Fibroblast of lung (primary cell): ENCODE measurements at regions not wholly inside any gene's neighbourhood (a gene's known extent, or its start where the extent isn't known, plus 50 kb on each side); places are given as distances from the start of the nearest gene placed in this dataset.

Source experiments
- DNase-seq, 2 donors: peaks; one replicate each; pipeline versions ENCODE4 v3.0.0 to v3.0.0-alpha.2; 2010; ENCODE audit warnings: low read depth in 2 of 2
- H2AFZ ChIP-seq: 2 replicates; pipeline ENCODE4 v1.5.1; 2012; ENCODE audit warnings: low read length, control low read depth, inconsistent platforms
- H3K27ac ChIP-seq: 2 replicates; pipeline ENCODE4 v1.5.1; 2011; ENCODE audit warnings: low read length, control low read depth; ENCODE audit not compliant: insufficient read depth
- H3K27me3 ChIP-seq: 2 replicates; pipeline ENCODE4 v1.5.1; 2011; ENCODE audit warnings: mild to moderate bottlenecking, low read length; ENCODE audit not compliant: control insufficient read depth, insufficient read depth
- H3K36me3 ChIP-seq: 2 replicates; pipeline ENCODE4 v1.5.1; 2011; ENCODE audit warnings: low read length; ENCODE audit not compliant: control insufficient read depth, insufficient read depth
- H3K4me1 ChIP-seq: 2 replicates; pipeline ENCODE4 v1.5.1; 2011; ENCODE audit warnings: low read length; ENCODE audit not compliant: control insufficient read depth, insufficient read depth; ENCODE audit errors: extremely low read depth
- H3K4me2 ChIP-seq: 2 replicates; pipeline ENCODE4 v1.5.1; 2011; ENCODE audit warnings: low read length, control low read depth; ENCODE audit not compliant: insufficient read depth; ENCODE audit errors: extremely low read depth
- H3K4me3 ChIP-seq, 4 experiments: fragments of 200-600 bp in 1 of 4; sonication (generic) in 1 of 4; replicated peaks in 1 of 4; 2 replicates each; pipeline ENCODE4 v1.5.1; 2011 to 2016; ENCODE audit warnings: low read length in 4 of 4, low read depth in 3 of 4, mild to moderate bottlenecking in 3 of 4, control low read depth in 2 of 4, inconsistent platforms in 1 of 4, mixed read lengths in 1 of 4; ENCODE audit not compliant: insufficient read depth in 1 of 4; ENCODE audit errors: control extremely low read depth in 1 of 4
- H3K79me2 ChIP-seq: 2 replicates; pipeline ENCODE4 v1.5.1; 2012; ENCODE audit warnings: mild to moderate bottlenecking, low read length, inconsistent platforms; ENCODE audit not compliant: control insufficient read depth, insufficient read depth
- H3K9ac ChIP-seq: 2 replicates; pipeline ENCODE4 v1.5.1; 2011; ENCODE audit warnings: mild to moderate bottlenecking, low read length, control low read depth; ENCODE audit not compliant: insufficient read depth
- H3K9me3 ChIP-seq: 2 replicates; pipeline ENCODE4 v1.5.1; 2012; ENCODE audit warnings: low read depth, low read length; ENCODE audit not compliant: control insufficient read depth, insufficient read depth
- H4K20me1 ChIP-seq: 2 replicates; pipeline ENCODE4 v1.5.1; 2011; ENCODE audit warnings: low read length; ENCODE audit not compliant: control insufficient read depth, insufficient read depth; ENCODE audit errors: extremely low read depth
- EZH2 ChIP-seq: IDR thresholded peaks from 2 replicates; pipeline ENCODE4 v1.5.1; 2012; ENCODE audit warnings: low read length, control low read depth, mild to moderate bottlenecking; ENCODE audit errors: missing control alignments
- TF ChIP-seq, protein P1 (sequence below), 2 donors: IDR thresholded peaks in 1 of 2; conservative IDR thresholded peaks in 1 of 2; 1 replicate in 1 of 2; 2 replicates in 1 of 2; pipeline ENCODE4 v1.5.1; 2011 to 2012; ENCODE audit warnings: low read length in 2 of 2, control low read depth in 1 of 2, inconsistent platforms in 1 of 2, low read depth in 1 of 2, mild to moderate bottlenecking in 1 of 2

DNA sequence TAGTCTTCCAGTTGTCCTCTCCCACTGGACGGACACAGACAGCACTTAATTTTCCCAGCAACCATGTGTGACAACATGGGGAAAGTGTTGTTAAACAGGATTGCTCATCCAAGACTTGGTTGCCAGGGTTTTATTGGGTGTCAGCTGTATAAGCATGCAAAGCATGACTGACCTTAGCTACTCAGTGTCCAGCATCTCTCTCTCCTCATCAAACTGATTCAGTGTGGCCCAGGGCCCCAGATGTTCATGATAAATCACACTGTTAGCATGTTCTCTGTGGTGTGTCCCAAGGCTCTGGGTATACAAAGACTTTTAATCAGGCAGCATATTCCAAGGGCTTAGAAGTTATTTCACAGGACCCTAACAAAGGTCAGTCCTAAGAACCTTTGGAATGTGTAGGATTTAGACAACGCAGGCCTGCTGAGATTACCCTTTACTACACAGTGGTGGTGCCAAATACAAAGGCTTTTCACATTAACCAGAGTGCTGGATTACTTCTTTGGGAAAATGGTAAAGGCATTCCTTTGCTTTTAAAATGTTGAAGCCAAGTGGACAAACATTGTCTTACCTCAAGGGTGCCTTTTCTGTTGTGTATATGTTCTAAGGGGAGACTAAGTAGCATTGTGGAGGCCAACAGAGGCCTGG, 213.3 kb downstream of the GLUD2 start:
- TF ChIP-seq EZH2, result no peak
- TF ChIP-seq, protein P1, sequence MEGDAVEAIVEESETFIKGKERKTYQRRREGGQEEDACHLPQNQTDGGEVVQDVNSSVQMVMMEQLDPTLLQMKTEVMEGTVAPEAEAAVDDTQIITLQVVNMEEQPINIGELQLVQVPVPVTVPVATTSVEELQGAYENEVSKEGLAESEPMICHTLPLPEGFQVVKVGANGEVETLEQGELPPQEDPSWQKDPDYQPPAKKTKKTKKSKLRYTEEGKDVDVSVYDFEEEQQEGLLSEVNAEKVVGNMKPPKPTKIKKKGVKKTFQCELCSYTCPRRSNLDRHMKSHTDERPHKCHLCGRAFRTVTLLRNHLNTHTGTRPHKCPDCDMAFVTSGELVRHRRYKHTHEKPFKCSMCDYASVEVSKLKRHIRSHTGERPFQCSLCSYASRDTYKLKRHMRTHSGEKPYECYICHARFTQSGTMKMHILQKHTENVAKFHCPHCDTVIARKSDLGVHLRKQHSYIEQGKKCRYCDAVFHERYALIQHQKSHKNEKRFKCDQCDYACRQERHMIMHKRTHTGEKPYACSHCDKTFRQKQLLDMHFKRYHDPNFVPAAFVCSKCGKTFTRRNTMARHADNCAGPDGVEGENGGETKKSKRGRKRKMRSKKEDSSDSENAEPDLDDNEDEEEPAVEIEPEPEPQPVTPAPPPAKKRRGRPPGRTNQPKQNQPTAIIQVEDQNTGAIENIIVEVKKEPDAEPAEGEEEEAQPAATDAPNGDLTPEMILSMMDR (conservative IDR thresholded peaks at IDR 0.05 in 1 of 2, IDR thresholded peaks at IDR 0.05 in 1 of 2; ENCODE audit: low read depth in 1 of 2, low read length in 2 of 2), result no peak
- H3K79me2 ChIP-seq, result no peaks in the 10 kb centered on the region
- no peak overlapping the region for H3K9ac ChIP-seq
- DNase-seq, result no peak
- no peaks in the 10 kb centered on the region for H4K20me1 ChIP-seq
- no peaks in the 10 kb centered on the region for H3K4me1 ChIP-seq
- no peak overlapping the region for H3K4me2 ChIP-seq
- no peak overlapping the region for H2AFZ ChIP-seq
- no peaks in the 10 kb centered on the region for H3K27me3 ChIP-seq
- H3K27ac ChIP-seq, result no peak overlapping the region
- H3K9me3 ChIP-seq, result no peaks in the 10 kb centered on the region
- H3K36me3 ChIP-seq, result no peaks in the 10 kb centered on the region
- no peak overlapping the region for H3K4me3 ChIP-seq

DNA sequence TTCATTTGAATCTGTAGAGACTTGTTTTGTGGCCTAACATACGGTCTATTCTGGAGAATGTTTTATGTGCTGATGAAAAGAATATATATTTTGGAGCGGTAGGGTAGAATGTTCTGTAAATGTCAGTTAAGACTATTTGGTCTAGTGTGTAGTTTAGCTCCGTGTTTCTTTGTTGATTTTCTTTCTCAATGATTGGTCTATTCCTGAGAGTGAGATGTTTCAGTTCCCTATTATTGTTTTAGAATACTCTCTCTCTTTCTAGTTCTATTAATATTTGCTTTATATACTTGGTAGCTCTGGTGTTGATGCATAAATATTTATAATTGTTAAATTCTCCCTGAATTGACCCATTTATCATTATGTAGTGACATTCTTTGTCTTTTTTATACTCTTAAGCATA, 236.5 kb downstream of the GLUD2 start:
- Histone ChIP-seq H3K9me3 (no peaks in the 10 kb centered on the region), H3K27ac (no peak overlapping the region), H3K4me3 (no peak overlapping the region), H3K27me3 (no peaks in the 10 kb centered on the region), H3K4me1 (no peaks in the 10 kb centered on the region), H2AFZ (no peak overlapping the region), H4K20me1 (no peaks in the 10 kb centered on the region), H3K4me2 (no peak overlapping the region), H3K36me3 (no peaks in the 10 kb centered on the region), H3K79me2 (no peaks in the 10 kb centered on the region), H3K9ac (no peak overlapping the region)
- no peak for TF ChIP-seq EZH2
- TF ChIP-seq, protein P1 (conservative IDR thresholded peaks at IDR 0.05 in 1 of 2, IDR thresholded peaks at IDR 0.05 in 1 of 2; ENCODE audit: low read depth in 1 of 2, low read length in 2 of 2), result no peak
- DNase-seq, result no peak

DNA sequence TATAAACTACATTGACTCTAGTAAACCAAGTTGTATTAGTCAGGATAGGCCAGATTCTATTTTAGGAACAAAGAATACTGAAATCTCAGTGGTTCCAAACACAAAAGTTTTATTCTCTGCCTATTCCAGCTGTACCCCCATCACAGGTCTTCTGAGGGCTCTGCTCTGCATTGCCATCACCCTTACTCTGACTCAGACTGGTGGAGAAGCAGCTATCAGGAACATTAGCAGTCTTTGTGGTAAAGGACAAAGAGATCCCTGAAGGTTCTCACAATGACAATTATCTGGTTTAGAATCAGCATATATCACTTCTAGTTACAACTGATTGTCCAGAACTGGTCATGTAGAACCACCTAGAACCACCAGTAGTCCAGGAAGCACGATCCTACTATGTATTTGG, 251.1 kb downstream of the GLUD2 start:
- H3K4me1 ChIP-seq, result no peaks in the 10 kb centered on the region
- H3K4me2 ChIP-seq, result no peak overlapping the region
- no peaks in the 10 kb centered on the region for H3K79me2 ChIP-seq
- DNase-seq, result no peak
- no peaks in the 10 kb centered on the region for H3K27me3 ChIP-seq
- H3K9me3 ChIP-seq, result no peaks in the 10 kb centered on the region
- no peak overlapping the region for H3K27ac ChIP-seq
- no peak overlapping the region for H3K4me3 ChIP-seq
- H4K20me1 ChIP-seq, result no peaks in the 10 kb centered on the region
- H3K36me3 ChIP-seq, result no peaks in the 10 kb centered on the region
- H2AFZ ChIP-seq, result no peak overlapping the region
- H3K9ac ChIP-seq, result no peak overlapping the region
- TF ChIP-seq, protein P1 (conservative IDR thresholded peaks at IDR 0.05 in 1 of 2, IDR thresholded peaks at IDR 0.05 in 1 of 2; ENCODE audit: low read depth in 1 of 2, low read length in 2 of 2), result no peak
- no peak for TF ChIP-seq EZH2
